HG03460 (cell line): ENCODE measurements at regions not wholly inside any gene's neighbourhood (a gene's known extent, or its start where the extent isn't known, plus 50 kb on each side); places are given as distances from the start of the nearest gene placed in this dataset.

Experiments used
- ATAC-seq: cut with Tn5 transposase; IDR thresholded peaks from one replicate; pipeline ENCODE4 v1.9.1; 2021; ENCODE audit not compliant: unreplicated experiment

- ATAC-seq, result no peak
Measured at GRCh38 chr5:145222622-145223021, 612.5 kb downstream of the PRELID2 start.

- no peak for ATAC-seq
Measured at GRCh38 chr5:145221416-145221815, 613.7 kb downstream of the PRELID2 start.

- no peak for ATAC-seq
Measured at GRCh38 chr5:145220481-145220880, 614.7 kb downstream of the PRELID2 start.

GRCh38 chr5:145218982-145219381 lies 616.2 kb downstream of the PRELID2 start:
- ATAC-seq, result no peak

- ATAC-seq, result no peak
Measured at GRCh38 chr5:145218019-145218418, 617.1 kb downstream of the PRELID2 start.

- no peak for ATAC-seq
Measured at GRCh38 chr5:145210020-145210419, 625.1 kb downstream of the PRELID2 start.

- ATAC-seq, result no peak
Measured at GRCh38 chr5:145205546-145205945, 629.6 kb downstream of the PRELID2 start.

GRCh38 chr5:145204743-145205142 lies 630.4 kb downstream of the PRELID2 start:
- ATAC-seq, result no peak

- ATAC-seq, result no peak
Measured at GRCh38 chr5:145203193-145203592, 631.9 kb downstream of the PRELID2 start.

GRCh38 chr5:145198525-145199260 lies 636.4 kb downstream of the PRELID2 start:
- ATAC-seq, result no peak

GRCh38 chr5:145189746-145190145 lies 645.4 kb downstream of the PRELID2 start:
- ATAC-seq, result no peak

GRCh38 chr5:145180371-145180770 lies 654.8 kb downstream of the PRELID2 start:
- no peak for ATAC-seq

GRCh38 chr5:145178641-145179523 lies 656.3 kb downstream of the PRELID2 start:
- ATAC-seq, result no peak

GRCh38 chr5:145176041-145176440 lies 659.1 kb downstream of the PRELID2 start:
- ATAC-seq, result no peak

- no peak for ATAC-seq
Measured at GRCh38 chr5:145166110-145166509, 669.0 kb downstream of the PRELID2 start.

GRCh38 chr5:145163876-145164275 lies 671.3 kb downstream of the PRELID2 start:
- ATAC-seq, result no peak

GRCh38 chr5:145162626-145163025 lies 672.5 kb downstream of the PRELID2 start:
- no peak for ATAC-seq

- ATAC-seq, result no peak
Measured at GRCh38 chr5:145161391-145161790, 673.8 kb downstream of the PRELID2 start.

GRCh38 chr5:145160679-145161078 lies 674.5 kb downstream of the PRELID2 start:
- no peak for ATAC-seq

GRCh38 chr5:145158730-145159129 lies 676.4 kb downstream of the PRELID2 start:
- ATAC-seq, result no peak

GRCh38 chr5:145157841-145158240 lies 677.3 kb downstream of the PRELID2 start:
- ATAC-seq, result no peak

- no peak for ATAC-seq
Measured at GRCh38 chr5:145141534-145141933, 693.6 kb downstream of the PRELID2 start.
